GM12892 (cell line): ENCODE measurements at regions not wholly inside any gene's neighbourhood (a gene's known extent, or its start where the extent isn't known, plus 50 kb on each side); places are given as distances from the start of the nearest gene placed in this dataset.

Source experiments
- DNase-seq: peaks from one replicate; pipeline ENCODE4 v3.0.0; 2011; ENCODE audit not compliant: insufficient read length
- FAIRE-seq: peaks from 2 replicates; lab custom pipeline; 2011; peaks lifted over from hg19 to GRCh38; lab: Jason Lieb, UNC
- POLR2A ChIP-seq: IDR thresholded peaks from 2 replicates; pipeline ENCODE4 v1.6.1; 2011; ENCODE audit warnings: low read depth, low read length, control low read depth
- POLR2AphosphoS5 ChIP-seq: IDR thresholded peaks from 2 replicates; pipeline ENCODE4 v1.6.1; 2011; ENCODE audit warnings: low read depth, low read length, control low read depth
- TAF1 ChIP-seq: IDR thresholded peaks from 2 replicates; pipeline ENCODE4 v1.6.1; 2011; ENCODE audit warnings: low read depth, mild to moderate bottlenecking, control low read depth, low read length, borderline replicate concordance

DNA sequence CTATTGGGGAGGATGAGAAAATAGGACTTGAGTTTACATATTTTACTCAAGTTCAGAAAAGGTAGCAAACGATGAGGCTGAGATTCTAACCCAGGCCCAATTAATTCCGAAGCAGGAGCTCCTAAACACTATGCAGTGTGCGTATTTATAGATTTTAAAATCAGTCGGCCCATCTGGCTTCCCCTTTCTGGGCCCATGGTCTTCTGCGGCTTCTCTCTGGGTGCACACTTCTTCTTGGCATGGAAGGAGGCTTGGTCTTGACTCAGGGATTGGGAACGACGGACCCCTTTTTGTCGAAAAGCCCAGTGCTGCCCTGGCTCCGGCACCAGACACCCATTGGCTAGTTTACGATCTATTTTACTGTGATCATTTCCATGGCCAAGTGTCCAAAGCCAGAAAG, 1433.8 kb downstream of the BRD1 start:
- no peak for DNase-seq
- TF ChIP-seq POLR2A (no peak), POLR2AphosphoS5 (no peak), TAF1 (no peak)
- no peak for FAIRE-seq

DNA sequence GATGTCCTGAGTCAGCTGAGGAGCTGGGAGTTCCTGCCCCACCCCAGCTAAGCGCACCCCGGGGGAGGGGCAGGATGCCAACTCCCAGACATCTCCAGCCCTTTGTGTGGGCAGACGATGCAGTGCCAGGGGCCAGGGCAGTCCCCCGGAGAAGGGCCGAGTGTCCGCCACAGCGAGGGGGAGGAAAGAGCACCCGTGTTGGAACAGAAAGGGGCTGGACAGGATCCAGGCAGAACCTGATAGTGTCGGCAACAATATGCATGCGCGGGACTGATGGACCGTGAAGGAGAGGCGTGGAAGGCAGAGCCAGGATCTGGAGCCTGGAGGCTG, 1434.7 kb downstream of the BRD1 start:
- DNase-seq, result no peak
- TF ChIP-seq POLR2AphosphoS5, result no peak
- TF ChIP-seq POLR2A, result no peak
- no peak for TF ChIP-seq TAF1
- FAIRE-seq, result no peak

DNA sequence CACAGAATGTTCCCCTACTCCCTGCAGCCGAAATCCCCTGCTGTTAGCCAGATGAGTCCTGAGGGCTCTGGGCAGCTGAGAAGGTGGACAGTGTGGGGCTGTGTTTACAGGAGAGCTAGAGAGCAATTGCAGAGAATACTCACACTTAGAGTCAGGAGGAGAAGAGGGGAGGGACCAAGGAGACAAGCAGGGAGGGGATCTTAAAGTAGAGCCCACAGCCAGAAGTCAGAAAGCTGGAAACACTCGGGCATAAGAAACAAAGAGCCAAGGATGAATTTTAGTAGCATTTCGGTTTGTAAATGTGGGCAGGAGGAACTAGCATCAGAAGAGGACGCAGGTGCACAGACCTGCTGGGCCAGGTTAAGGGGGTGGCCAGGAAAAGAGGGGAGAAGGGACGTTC, 1435.9 kb downstream of the BRD1 start:
- DNase-seq (no peak), FAIRE-seq (no peak)

DNA sequence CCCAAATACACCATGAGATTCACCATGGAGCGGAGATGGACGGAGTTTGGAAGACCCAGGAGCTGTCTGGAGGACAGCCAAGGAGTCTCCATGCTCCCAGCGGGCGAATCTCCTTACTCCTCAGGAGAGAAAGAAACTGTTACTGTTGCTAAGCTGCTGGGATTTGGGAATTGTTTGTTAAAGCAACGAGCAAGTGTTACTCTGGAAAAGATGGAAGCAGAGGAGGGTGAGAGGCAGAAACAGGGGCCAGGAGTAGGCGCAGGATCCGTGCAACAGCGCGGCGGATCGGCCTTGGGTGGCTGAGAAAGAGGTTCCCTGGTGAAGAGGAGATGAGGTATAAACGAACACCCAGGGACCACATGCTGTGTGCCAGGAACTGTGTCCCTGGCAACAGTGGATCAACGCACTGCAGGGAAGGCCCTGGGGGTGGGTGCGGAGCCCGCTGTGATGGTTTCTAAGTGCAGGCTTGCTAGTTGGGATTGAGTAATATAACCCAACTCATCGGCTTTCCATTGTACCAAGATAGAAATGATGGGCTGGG, 1436.4 kb downstream of the BRD1 start:
- no peak for TF ChIP-seq POLR2A
- TF ChIP-seq TAF1, result no peak
- no peak for TF ChIP-seq POLR2AphosphoS5
- DNase-seq (no peak), FAIRE-seq (no peak)

More for the DNA sequence above, 1435.9 kb downstream of the BRD1 start:
- TF ChIP-seq POLR2AphosphoS5, result no peak
- no peak for TF ChIP-seq POLR2A
- TF ChIP-seq TAF1, result no peak

DNA sequence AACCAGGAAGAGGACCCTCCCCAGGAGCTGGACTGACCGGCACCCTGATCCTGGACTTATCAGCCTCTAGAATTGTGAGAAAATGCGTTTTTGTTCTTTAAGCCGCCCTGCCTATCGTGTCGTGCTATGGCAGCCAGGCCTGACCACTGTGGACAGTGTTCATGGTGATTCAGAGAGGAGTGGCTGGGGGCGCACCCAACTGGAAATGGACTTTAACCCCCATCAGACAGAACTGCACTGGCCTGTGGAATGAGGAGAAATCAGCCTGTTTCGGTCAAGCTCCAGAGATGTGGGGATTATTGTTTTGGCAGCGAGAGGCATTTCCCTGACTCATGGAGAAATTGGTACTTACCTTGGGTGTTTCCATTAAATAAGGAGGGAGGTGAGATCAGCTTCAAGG, 1437.8 kb downstream of the BRD1 start:
- DNase-seq (no peak), FAIRE-seq (no peak)
- TF ChIP-seq POLR2AphosphoS5, result no peak

DNA sequence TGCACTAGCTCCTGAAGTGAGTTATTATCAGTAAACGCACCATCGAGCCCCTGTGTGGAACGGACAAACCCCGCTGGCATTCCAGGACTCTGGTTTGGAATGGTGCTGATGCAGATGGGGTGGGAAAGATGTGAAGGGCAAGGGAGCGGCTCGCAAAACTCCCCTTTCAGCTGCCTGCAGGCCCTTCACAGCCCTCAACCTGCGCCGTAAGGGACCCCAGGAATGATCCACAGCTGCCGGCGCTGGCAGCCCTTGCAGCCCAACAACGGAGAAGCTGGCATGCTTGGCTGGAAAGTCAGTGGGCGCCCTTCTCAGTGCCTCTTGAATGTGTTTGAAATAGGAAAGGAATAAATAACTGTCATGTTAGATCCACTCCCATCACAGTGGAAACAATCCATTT, 1445.5 kb downstream of the BRD1 start:
- FAIRE-seq, result no peak
- no peak for DNase-seq
- no peak for TF ChIP-seq TAF1
- TF ChIP-seq POLR2A, result no peak
- no peak for TF ChIP-seq POLR2AphosphoS5

DNA sequence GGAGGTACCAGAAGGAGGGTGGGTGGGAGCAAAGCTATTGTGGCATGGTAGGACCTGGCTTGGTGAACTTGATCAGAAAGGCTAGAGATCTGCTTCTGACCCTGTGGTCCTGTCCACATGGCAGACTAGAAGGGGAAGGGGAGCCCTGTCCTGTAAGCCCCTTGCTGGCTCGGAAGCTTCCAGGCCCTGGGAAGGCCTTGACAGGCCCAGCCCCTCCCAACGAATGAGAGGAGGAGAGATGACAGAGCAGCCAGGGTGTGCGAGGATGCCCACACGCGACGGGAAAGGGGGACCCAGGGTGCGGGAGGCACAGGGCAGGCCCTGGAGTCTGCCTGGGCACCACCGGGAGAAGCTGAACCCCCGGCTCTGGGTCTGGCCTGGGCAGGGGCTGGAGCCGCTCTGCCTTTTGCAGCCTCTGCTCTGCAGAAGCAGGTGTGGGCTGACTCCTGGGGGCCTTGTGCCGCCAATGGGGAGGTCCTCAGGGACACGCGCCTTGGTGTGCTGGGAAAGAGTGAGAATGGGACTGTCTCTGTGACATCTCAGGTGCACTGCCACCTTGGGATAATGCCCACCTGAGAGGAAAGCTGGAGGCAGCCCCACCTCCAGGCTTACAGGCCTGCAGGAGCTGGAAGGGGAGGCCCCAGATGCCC, 1447.5 kb downstream of the BRD1 start:
- DNase-seq, result no peak

DNA sequence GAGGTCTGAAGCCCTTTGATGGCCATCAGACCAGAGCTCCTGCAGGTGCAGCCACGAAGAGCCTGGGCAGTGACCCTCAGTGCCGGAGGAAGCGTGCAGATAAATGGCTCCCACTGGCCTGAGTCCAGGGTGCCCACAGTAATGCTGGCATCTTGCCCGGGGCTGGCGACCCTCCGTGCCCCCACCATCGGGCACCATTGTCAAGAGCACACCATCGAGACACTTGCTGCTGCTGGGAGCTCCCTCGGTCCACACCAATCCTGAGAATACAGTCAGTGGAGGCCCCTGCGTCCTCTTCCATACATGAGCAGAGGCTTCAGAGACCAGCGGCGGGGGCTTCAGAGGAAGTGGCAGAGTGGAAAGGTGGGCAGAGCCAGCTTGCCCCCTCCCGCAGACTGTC, 1448.3 kb downstream of the BRD1 start:
- FAIRE-seq (no peak), DNase-seq (no peak)
- no peak for TF ChIP-seq POLR2A
- no peak for TF ChIP-seq POLR2AphosphoS5

More for the DNA sequence above, 1447.5 kb downstream of the BRD1 start:
- no peak for TF ChIP-seq POLR2AphosphoS5
- no peak for TF ChIP-seq POLR2A
- TF ChIP-seq TAF1, result no peak
- FAIRE-seq, result no peak

DNA sequence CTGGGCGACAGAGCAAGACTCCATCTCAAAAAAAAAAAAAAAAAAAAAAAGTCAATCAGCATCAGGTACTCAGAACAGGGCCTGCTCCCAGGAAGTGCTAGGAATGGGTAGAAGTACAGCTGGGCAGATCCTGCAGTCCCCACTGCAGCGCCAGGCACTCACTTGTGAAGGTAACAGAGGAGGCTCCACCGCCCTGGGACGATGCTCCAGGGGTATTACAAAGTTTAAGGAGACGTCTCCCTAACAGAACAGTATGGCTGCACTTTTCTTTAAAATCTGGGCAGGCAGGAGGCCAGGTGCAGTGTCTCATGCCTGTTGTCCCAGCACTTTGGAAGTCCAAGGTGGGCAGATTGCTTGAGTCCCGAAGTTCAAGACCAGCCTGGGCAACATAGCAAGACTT, 1449.0 kb downstream of the BRD1 start:
- DNase-seq (no peak), FAIRE-seq (no peak)
- no peak for TF ChIP-seq POLR2A
- TF ChIP-seq TAF1, result no peak
- no peak for TF ChIP-seq POLR2AphosphoS5

DNA sequence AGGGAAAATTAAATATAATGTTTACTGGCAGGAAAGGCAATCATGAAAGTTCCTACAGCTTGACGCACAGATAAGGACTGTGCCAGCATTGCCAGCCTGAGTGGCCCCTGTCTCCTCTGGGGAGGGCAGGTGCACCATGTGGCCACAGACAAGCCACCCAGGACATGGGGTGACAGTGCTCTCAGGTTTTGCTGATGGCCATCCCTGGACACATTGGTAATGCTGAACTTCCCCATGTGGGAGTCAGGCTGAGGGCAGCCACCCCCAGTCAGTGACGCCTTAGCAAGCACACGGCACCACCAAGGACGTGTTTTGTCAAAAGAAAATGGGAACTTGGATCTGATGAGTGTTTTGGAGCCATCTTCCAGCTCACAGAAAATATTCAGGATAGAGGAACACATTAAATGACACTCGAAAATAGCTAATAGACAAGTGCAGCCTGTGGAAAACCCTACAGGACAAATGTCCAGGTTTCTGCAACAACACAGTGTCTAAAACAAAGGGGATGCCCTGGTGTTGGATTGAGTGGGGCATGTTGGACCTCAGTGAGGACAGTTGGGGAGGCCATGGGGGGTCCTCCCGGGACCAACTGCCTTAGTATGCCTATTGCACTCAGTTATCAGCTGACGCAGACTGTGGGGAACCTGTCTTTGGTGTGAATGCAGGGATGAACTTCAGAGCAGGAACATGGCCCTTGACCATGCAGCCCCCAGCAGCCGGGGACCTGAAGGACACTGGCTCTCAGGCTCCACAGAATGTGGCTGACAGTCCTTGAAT, 1450.5 kb downstream of the BRD1 start:
- no peak for FAIRE-seq
- TF ChIP-seq POLR2A, result no peak
- TF ChIP-seq TAF1, result no peak
- no peak for TF ChIP-seq POLR2AphosphoS5
- DNase-seq, result no peak

DNA sequence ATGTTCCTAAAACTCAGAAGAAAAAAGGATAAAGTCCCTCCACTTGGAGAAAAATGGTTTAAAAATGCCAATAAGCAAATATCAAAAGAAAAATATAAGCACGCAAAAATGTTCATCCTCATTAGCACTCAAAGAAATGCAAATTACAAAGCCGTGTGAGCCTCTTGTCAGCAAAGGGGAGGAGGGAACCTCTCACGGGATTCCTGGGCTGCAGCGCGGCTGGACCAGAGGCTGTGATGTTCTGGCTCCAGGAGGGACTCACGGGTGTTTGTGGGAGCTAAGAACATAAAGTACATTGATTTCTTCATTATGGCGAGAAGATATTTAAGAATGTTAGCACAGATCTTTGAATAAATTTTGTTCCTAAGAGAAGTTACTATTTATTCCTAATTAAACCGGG, 1451.2 kb downstream of the BRD1 start:
- no peak for FAIRE-seq
- DNase-seq, result no peak
- no peak for TF ChIP-seq POLR2A
- TF ChIP-seq TAF1, result no peak
- no peak for TF ChIP-seq POLR2AphosphoS5

DNA sequence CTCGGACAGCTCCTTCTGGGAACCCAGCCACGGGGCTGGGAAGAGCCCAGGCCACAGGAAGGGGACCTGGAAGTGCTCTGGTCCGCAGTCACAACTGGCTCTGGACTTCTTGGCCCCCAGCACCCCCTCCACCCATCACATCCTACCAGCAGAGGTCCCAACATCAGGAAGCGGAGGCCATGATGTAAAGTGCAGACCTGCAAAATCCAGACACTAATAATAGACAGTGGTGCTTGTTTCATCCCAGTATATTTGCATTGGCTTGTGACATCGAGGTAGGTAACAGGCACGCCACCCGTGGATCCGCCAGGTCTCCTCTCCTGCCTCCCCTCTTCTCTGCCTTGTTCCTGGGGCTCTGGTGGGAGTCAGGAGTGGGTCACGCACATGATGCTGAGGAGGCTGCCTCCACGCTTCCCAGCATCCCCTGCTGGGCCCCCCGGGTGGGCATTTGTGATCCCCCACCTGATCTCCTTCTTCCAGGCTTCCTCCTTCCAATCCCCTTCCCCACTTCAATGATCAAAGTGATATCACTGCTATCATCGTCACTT, 1454.0 kb downstream of the BRD1 start:
- FAIRE-seq (no peak), DNase-seq (no peak)
- TF ChIP-seq POLR2AphosphoS5, result no peak
- no peak for TF ChIP-seq POLR2A
- no peak for TF ChIP-seq TAF1
